K562 (cell line): ENCODE measurements at regions not wholly inside any gene's neighbourhood (a gene's known extent, or its start where the extent isn't known, plus 50 kb on each side); places are given as distances from the start of the nearest gene placed in this dataset.

ENCODE experiments used
- ATF7 ChIP-seq: fragments of 450-650 bp; IDR thresholded peaks from 2 replicates; pipeline ENCODE4 v1.7.1; 2014; ENCODE audit warnings: mild to moderate bottlenecking, moderate library complexity
- EP300 ChIP-seq: IDR thresholded peaks from 2 replicates; pipeline ENCODE4 v1.6.1; 2012; ENCODE audit warnings: low read length, improper control_type of control experiment
- EP400 ChIP-seq: fragments of 450-650 bp; IDR thresholded peaks from 2 replicates; pipeline ENCODE4 v1.6.1; 2017; ENCODE audit warnings: antibody characterized with exemption, mild to moderate bottlenecking, moderate library complexity
- FOXA1 ChIP-seq: fragments of 450-650 bp; IDR thresholded peaks from 2 replicates; pipeline ENCODE4 v1.6.1; 2016; ENCODE audit warnings: mild to moderate bottlenecking, borderline replicate concordance
- GTF2E2 ChIP-seq: fragments of 200-800 bp; sonication (Bioruptor generic); IDR thresholded peaks from 2 replicates; pipeline ENCODE4 v1.6.1; 2016; ENCODE audit warnings: missing genetic modification characterization, missing compliant biosample characterization
- JUN ChIP-seq, 2 experiments: sonication (generic) in 1 of 2; formaldehyde crosslinking in 1 of 2; IDR thresholded peaks; 2 replicates each; pipeline versions ENCODE4 v1.6.1 to v1.8.0; 2012 to 2022; ENCODE audit warnings: borderline replicate concordance in 2 of 2, mild to moderate bottlenecking in 2 of 2, improper control_type of control experiment in 1 of 2, low read depth in 1 of 2, low read length in 1 of 2, missing genetic modification reagents in 1 of 2
- LCOR ChIP-seq: sonication (generic); formaldehyde crosslinking; IDR thresholded peaks from 2 replicates; pipeline ENCODE4 v1.8.0; 2022; ENCODE audit warnings: mild to moderate bottlenecking, missing genetic modification reagents
- MAFG ChIP-seq: fragments of 450-650 bp; conservative IDR thresholded peaks from 2 replicates; pipeline ENCODE4 v1.6.1; 2016; ENCODE audit warnings: missing genetic modification characterization, missing compliant biosample characterization
- MAFK ChIP-seq: IDR thresholded peaks from 2 replicates; pipeline ENCODE4 v1.6.1; 2011; ENCODE audit warnings: low read length, improper control_type of control experiment
- MTA2 ChIP-seq: fragments of 450-650 bp; IDR thresholded peaks from 2 replicates; pipeline ENCODE4 v1.6.1; 2016; ENCODE audit warnings: low read depth
- POLR2H ChIP-seq: IDR thresholded peaks from 2 replicates; pipeline ENCODE4 v1.6.1; 2016; ENCODE audit warnings: missing genetic modification characterization, low read depth, mild to moderate bottlenecking, control low read depth, missing compliant biosample characterization, moderate library complexity
- SMAD4 ChIP-seq: fragments of 250-450 bp; sonication (Bioruptor Pico); conservative IDR thresholded peaks from 2 replicates; pipeline ENCODE4 v1.8.0; 2021; ENCODE audit warnings: inconsistent platforms, mild to moderate bottlenecking, moderate library complexity
- TRIM24 ChIP-seq, 2 experiments: fragments of 450-650 bp; IDR thresholded peaks; 2 replicates each; pipeline ENCODE4 v1.6.1; 2016
- ZNF586 ChIP-seq: fragments of 450-650 bp; formaldehyde crosslinking; conservative IDR thresholded peaks from 2 replicates; pipeline ENCODE4 v1.4.0; 2020; ENCODE audit warnings: mild to moderate bottlenecking, moderate library complexity
- TF ChIP-seq, protein P1 (sequence below), 2 experiments: fragments of 450-650 bp in 1 of 2; sonication (generic) in 1 of 2; formaldehyde crosslinking in 1 of 2; IDR thresholded peaks in 1 of 2; conservative IDR thresholded peaks in 1 of 2; 2 replicates each; pipeline versions ENCODE4 v1.6.1 to v1.8.1; 2016 to 2023; ENCODE audit warnings: mild to moderate bottlenecking in 2 of 2, moderate library complexity in 2 of 2, inconsistent platforms in 1 of 2, missing genetic modification reagents in 1 of 2
- TF ChIP-seq, protein P2 (sequence below): fragments of 450-650 bp; IDR thresholded peaks from 2 replicates; pipeline ENCODE4 v1.6.1; 2014; ENCODE audit warnings: low read depth, mild to moderate bottlenecking, moderate library complexity, borderline replicate concordance
- TF ChIP-seq, protein P3 (sequence below): IDR thresholded peaks from 3 replicates; pipeline ENCODE4 v1.6.1; 2011; ENCODE audit warnings: borderline replicate concordance, mild to moderate bottlenecking; ENCODE audit not compliant: insufficient read length, insufficient read depth
- TF ChIP-seq, protein P4 (sequence below): fragments of 200-800 bp; sonication (Bioruptor generic); IDR thresholded peaks from 2 replicates; pipeline ENCODE4 v1.6.1; 2017; ENCODE audit warnings: missing genetic modification characterization, missing compliant biosample characterization
- TF ChIP-seq, protein P5 (sequence below): fragments of 450-650 bp; formaldehyde crosslinking; IDR thresholded peaks from 2 replicates; pipeline ENCODE4 v1.4.0; 2022; ENCODE audit warnings: mild to moderate bottlenecking, moderate library complexity
- TF ChIP-seq, protein P6 (sequence below): fragments of 250-450 bp; sonication (Bioruptor Pico); IDR thresholded peaks from 2 replicates; pipeline ENCODE4 v1.8.0; 2021; ENCODE audit warnings: moderate library complexity, mild to moderate bottlenecking, inconsistent platforms

DNA sequence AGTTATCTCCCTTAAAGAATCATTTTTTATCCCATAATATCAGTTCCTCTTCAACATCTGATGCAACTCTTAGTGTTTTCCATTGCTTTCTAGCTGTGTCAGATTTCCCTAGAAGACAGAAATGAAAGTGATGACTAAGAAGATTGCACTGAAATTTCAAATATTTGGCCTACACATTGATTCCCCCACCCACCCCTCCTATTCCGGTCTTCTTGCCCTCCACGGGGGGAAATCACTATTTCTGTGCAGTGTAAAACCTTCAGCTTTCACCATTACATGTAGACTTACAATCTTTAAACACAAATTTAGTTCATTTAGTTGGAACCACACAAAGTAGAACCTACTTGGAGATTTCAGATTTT lies 63.7 kb upstream of the IL6 start (continued):
- TF ChIP-seq, protein P1, sequence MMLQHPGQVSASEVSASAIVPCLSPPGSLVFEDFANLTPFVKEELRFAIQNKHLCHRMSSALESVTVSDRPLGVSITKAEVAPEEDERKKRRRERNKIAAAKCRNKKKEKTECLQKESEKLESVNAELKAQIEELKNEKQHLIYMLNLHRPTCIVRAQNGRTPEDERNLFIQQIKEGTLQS (IDR thresholded peaks at IDR 0.05), result peak; percentile 83
- TF ChIP-seq, protein P1 (CRISPR knock-in tag; conservative IDR thresholded peaks at IDR 0.05), result no peak
- no peak for TF ChIP-seq MTA2
- 0 out of 2 replicates have a peak, but pooled peaks have one; percentile 44 for TF ChIP-seq JUN (IDR thresholded peaks at IDR 0.05; ENCODE audit: borderline replicate concordance, low read depth, low read length)
- no peak for TF ChIP-seq JUN (CRISPR knock-in tag; IDR thresholded peaks at IDR 0.05; ENCODE audit: borderline replicate concordance)
- peak; percentile 51; the same call in 1 of the 2 replicates for TF ChIP-seq ATF7
- peak in 1 of 2 experiments; percentile 50; a peak in 2 of 4 replicates for TF ChIP-seq TRIM24 (IDR thresholded peaks at IDR 0.05)
- TF ChIP-seq, protein P2, sequence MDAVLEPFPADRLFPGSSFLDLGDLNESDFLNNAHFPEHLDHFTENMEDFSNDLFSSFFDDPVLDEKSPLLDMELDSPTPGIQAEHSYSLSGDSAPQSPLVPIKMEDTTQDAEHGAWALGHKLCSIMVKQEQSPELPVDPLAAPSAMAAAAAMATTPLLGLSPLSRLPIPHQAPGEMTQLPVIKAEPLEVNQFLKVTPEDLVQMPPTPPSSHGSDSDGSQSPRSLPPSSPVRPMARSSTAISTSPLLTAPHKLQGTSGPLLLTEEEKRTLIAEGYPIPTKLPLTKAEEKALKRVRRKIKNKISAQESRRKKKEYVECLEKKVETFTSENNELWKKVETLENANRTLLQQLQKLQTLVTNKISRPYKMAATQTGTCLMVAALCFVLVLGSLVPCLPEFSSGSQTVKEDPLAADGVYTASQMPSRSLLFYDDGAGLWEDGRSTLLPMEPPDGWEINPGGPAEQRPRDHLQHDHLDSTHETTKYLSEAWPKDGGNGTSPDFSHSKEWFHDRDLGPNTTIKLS, result no peak
- TF ChIP-seq LCOR (CRISPR knock-in tag), result no peak
- no peak for TF ChIP-seq FOXA1
- TF ChIP-seq, protein P3, sequence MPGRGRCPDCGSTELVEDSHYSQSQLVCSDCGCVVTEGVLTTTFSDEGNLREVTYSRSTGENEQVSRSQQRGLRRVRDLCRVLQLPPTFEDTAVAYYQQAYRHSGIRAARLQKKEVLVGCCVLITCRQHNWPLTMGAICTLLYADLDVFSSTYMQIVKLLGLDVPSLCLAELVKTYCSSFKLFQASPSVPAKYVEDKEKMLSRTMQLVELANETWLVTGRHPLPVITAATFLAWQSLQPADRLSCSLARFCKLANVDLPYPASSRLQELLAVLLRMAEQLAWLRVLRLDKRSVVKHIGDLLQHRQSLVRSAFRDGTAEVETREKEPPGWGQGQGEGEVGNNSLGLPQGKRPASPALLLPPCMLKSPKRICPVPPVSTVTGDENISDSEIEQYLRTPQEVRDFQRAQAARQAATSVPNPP, result no peak
- TF ChIP-seq ZNF586 (CRISPR knock-in tag), result no peak
- TF ChIP-seq, protein P4, sequence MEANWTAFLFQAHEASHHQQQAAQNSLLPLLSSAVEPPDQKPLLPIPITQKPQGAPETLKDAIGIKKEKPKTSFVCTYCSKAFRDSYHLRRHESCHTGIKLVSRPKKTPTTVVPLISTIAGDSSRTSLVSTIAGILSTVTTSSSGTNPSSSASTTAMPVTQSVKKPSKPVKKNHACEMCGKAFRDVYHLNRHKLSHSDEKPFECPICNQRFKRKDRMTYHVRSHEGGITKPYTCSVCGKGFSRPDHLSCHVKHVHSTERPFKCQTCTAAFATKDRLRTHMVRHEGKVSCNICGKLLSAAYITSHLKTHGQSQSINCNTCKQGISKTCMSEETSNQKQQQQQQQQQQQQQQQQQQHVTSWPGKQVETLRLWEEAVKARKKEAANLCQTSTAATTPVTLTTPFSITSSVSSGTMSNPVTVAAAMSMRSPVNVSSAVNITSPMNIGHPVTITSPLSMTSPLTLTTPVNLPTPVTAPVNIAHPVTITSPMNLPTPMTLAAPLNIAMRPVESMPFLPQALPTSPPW (CRISPR knock-in tag), result 0 out of 2 replicates have a peak, but pooled peaks have one; percentile 17
- peak; percentile 57 for TF ChIP-seq MAFG (tag)
- TF ChIP-seq SMAD4, result 0 out of 2 replicates have a peak, but pooled peaks have one; percentile 34
- TF ChIP-seq POLR2H (tag), result 0 out of 2 replicates have a peak, but pooled peaks have one; percentile 31
- TF ChIP-seq, protein P5, sequence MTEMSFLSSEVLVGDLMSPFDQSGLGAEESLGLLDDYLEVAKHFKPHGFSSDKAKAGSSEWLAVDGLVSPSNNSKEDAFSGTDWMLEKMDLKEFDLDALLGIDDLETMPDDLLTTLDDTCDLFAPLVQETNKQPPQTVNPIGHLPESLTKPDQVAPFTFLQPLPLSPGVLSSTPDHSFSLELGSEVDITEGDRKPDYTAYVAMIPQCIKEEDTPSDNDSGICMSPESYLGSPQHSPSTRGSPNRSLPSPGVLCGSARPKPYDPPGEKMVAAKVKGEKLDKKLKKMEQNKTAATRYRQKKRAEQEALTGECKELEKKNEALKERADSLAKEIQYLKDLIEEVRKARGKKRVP, result peak; percentile 49; the same call in 1 of the 2 replicates
- peak; percentile 37 for TF ChIP-seq EP300
- TF ChIP-seq MAFK, result peak; percentile 26; the same call in 1 of the 2 replicates
- TF ChIP-seq GTF2E2 (tag), result 0 out of 2 replicates have a peak, but pooled peaks have one; percentile 34
- TF ChIP-seq, protein P6, sequence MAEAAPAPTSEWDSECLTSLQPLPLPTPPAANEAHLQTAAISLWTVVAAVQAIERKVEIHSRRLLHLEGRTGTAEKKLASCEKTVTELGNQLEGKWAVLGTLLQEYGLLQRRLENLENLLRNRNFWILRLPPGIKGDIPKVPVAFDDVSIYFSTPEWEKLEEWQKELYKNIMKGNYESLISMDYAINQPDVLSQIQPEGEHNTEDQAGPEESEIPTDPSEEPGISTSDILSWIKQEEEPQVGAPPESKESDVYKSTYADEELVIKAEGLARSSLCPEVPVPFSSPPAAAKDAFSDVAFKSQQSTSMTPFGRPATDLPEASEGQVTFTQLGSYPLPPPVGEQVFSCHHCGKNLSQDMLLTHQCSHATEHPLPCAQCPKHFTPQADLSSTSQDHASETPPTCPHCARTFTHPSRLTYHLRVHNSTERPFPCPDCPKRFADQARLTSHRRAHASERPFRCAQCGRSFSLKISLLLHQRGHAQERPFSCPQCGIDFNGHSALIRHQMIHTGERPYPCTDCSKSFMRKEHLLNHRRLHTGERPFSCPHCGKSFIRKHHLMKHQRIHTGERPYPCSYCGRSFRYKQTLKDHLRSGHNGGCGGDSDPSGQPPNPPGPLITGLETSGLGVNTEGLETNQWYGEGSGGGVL (CRISPR knock-in tag), result no peak
- no peak for TF ChIP-seq EP400
